WTC11 (cell line): ENCODE measurements at regions not wholly inside any gene's neighbourhood (a gene's known extent, or its start where the extent isn't known, plus 50 kb on each side); places are given as distances from the start of the nearest gene placed in this dataset.

ENCODE experiments used
- ATAC-seq: fragments of 200-7000 bp; cut with Tn5 transposase; 2 replicates; pipeline ENCODE4 v1.10.0; 2021; ENCODE audit warnings: mild to moderate bottlenecking, moderate library complexity
- CTCF ChIA-PET: fragments of 300-600 bp; sonication (Branson Sonifier 250); formaldehyde crosslinking; loops from one replicate; lab custom pipeline; 2021; ENCODE audit warnings: antibody characterized with exemption; lab: Charles Lee
- POLR2A ChIA-PET: fragments of 350-600 bp; sonication (Branson Sonifier 250); formaldehyde crosslinking; loops from one replicate; lab custom pipeline; 2021; ENCODE audit warnings: antibody characterized with exemption; lab: Charles Lee
- DNase-seq: peaks from one replicate; pipeline ENCODE4 v3.0.0; 2021; ENCODE audit warnings: low spot score
- H3K27ac Mint-ChIP-seq: 2 replicates; pipeline ENCODE4 v1.8.0; 2021; ENCODE audit warnings: mixed read lengths
- H3K27me3 Mint-ChIP-seq: 2 replicates; pipeline ENCODE4 v1.8.0; 2021; ENCODE audit warnings: low read depth, mild to moderate bottlenecking, moderate library complexity, mixed read lengths
- H3K36me3 Mint-ChIP-seq: 2 replicates; pipeline ENCODE4 v1.8.0; 2021; ENCODE audit warnings: mixed read lengths
- H3K4me1 Mint-ChIP-seq: 2 replicates; pipeline ENCODE4 v1.8.0; 2022; ENCODE audit warnings: mixed read lengths
- H3K4me3 Mint-ChIP-seq: 2 replicates; pipeline ENCODE4 v1.8.0; 2021; ENCODE audit warnings: mild to moderate bottlenecking, moderate library complexity, mixed read lengths
- H3K9me3 Mint-ChIP-seq: 2 replicates; pipeline ENCODE4 v1.8.0; 2021; ENCODE audit warnings: mixed read lengths
- AR ChIP-seq: fragments of 250-450 bp; sonication (Bioruptor Pico); IDR thresholded peaks from 2 replicates; pipeline ENCODE4 v1.9.0; 2021; ENCODE audit warnings: mild to moderate bottlenecking
- E2F1 ChIP-seq: sonication (generic); formaldehyde crosslinking; IDR thresholded peaks from 2 replicates; pipeline ENCODE4 v1.8.0; 2022; ENCODE audit warnings: mild to moderate bottlenecking, missing genetic modification reagents
- ETV6 ChIP-seq: sonication (generic); formaldehyde crosslinking; IDR thresholded peaks from 2 replicates; pipeline ENCODE4 v1.8.1; 2022; ENCODE audit warnings: mild to moderate bottlenecking, missing genetic modification reagents
- FOXP1 ChIP-seq: sonication (generic); formaldehyde crosslinking; IDR thresholded peaks from 2 replicates; pipeline ENCODE4 v1.8.0; 2022; ENCODE audit warnings: missing genetic modification reagents, mild to moderate bottlenecking, moderate library complexity, borderline replicate concordance
- FOXP4 ChIP-seq: sonication (generic); formaldehyde crosslinking; IDR thresholded peaks from 2 replicates; pipeline ENCODE4 v1.8.0; 2022; ENCODE audit warnings: mild to moderate bottlenecking, missing genetic modification reagents
- STAT6 ChIP-seq: sonication (generic); formaldehyde crosslinking; conservative IDR thresholded peaks from 2 replicates; pipeline ENCODE4 v1.8.1; 2023; ENCODE audit warnings: mild to moderate bottlenecking, low read depth, missing genetic modification reagents, moderate library complexity
- TCF7 ChIP-seq: sonication (generic); formaldehyde crosslinking; IDR thresholded peaks from 2 replicates; pipeline ENCODE4 v1.8.0; 2022; ENCODE audit warnings: mild to moderate bottlenecking, low read depth, missing genetic modification reagents, moderate library complexity
- ZMAT4 ChIP-seq: fragments of 250-450 bp; sonication (Bioruptor Pico); IDR thresholded peaks from 2 replicates; pipeline ENCODE4 v1.9.0; 2021; ENCODE audit warnings: mild to moderate bottlenecking
- ZNF232 ChIP-seq: sonication (generic); formaldehyde crosslinking; IDR thresholded peaks from 2 replicates; pipeline ENCODE4 v1.8.0; 2022; ENCODE audit warnings: mild to moderate bottlenecking, missing genetic modification reagents
- ZNF425 ChIP-seq: fragments of 250-450 bp; sonication (Bioruptor Pico); conservative IDR thresholded peaks from 2 replicates; pipeline ENCODE4 v1.9.0; 2021; ENCODE audit warnings: mild to moderate bottlenecking
- ZSCAN18 ChIP-seq: fragments of 250-450 bp; sonication (Bioruptor Pico); IDR thresholded peaks from 2 replicates; pipeline ENCODE4 v2.1.2; 2022; ENCODE audit warnings: mild to moderate bottlenecking, moderate library complexity

GRCh38 chr7:116364469-116364868 lies 135.1 kb upstream of the CAV2 start:
- POLR2A ChIA-PET: no interaction called here
- Mint-ChIP-seq H3K4me1 (peaks cover 9% of the 10 kb centered on the region), H3K36me3 (no peaks in the 10 kb centered on the region), H3K4me3 (no peak overlapping the region), H3K9me3 (no peaks in the 10 kb centered on the region), H3K27me3 (no peaks in the 10 kb centered on the region), H3K27ac (no peak overlapping the region)
- ATAC-seq (no peak), DNase-seq (no peak)
- CTCF ChIA-PET: no interaction called here
- TF ChIP-seq ZNF425 (CRISPR knock-in tag) (no peak), FOXP1 (no peak), AR (CRISPR knock-in tag) (no peak)

- Mint-ChIP-seq H3K27me3 (no peaks in the 10 kb centered on the region), H3K4me1 (peaks cover 9% of the 10 kb centered on the region), H3K27ac (no peak overlapping the region), H3K9me3 (peaks cover 8% of the 10 kb centered on the region), H3K4me3 (no peak overlapping the region), H3K36me3 (peaks cover 4% of the 10 kb centered on the region)
- TF ChIP-seq STAT6 (CRISPR knock-in tag): no peak
- TF ChIP-seq ZMAT4 (CRISPR knock-in tag): no peak
- TF ChIP-seq TCF7: no peak
- no peak for TF ChIP-seq FOXP4
- no peak for TF ChIP-seq ZNF425 (CRISPR knock-in tag)
- TF ChIP-seq ETV6: no peak
- TF ChIP-seq ZSCAN18 (CRISPR knock-in tag): no peak
- TF ChIP-seq E2F1 (CRISPR knock-in tag): no peak
- no peak for TF ChIP-seq ZNF232 (CRISPR knock-in tag)
- POLR2A ChIA-PET: no interaction called here
- CTCF ChIA-PET: no interaction called here
- ATAC-seq (no peak), DNase-seq (no peak)
Measured at GRCh38 chr7:116365797-116366196, 133.7 kb upstream of the CAV2 start.
